DMS79 (cell line): ENCODE measurements at regions not wholly inside any gene's neighbourhood (a gene's known extent, or its start where the extent isn't known, plus 50 kb on each side); places are given as distances from the start of the nearest gene placed in this dataset.
"Not testable (repeated sequence)": the region's sequence is repeated elsewhere in the genome, so short reads cannot be mapped to it uniquely, and the experiment has no call there.

Source experiments
- DNase-seq: peaks from one replicate; lab custom pipeline; 2025; lab: John Stamatoyannopoulos, UW

DNA sequence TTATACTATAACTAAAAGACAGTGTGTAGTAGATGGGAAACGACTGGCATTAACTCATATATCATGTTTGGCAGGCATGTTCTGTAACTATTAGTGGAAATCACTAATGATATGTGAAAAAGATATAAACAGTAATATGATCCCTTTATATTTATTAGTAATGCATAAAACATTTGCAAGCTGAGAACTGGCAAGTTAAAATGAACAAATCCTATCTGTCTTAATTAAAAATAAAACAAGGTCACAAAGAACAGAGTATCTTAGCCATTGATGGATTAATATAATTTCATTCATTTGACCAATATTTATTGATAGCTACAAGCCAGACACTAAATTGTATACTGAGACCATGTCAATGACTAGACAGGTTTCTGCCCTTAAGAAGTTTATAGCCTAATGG, 154.5 kb downstream of the CRPPA start:
- DNase-seq: no peak

DNA sequence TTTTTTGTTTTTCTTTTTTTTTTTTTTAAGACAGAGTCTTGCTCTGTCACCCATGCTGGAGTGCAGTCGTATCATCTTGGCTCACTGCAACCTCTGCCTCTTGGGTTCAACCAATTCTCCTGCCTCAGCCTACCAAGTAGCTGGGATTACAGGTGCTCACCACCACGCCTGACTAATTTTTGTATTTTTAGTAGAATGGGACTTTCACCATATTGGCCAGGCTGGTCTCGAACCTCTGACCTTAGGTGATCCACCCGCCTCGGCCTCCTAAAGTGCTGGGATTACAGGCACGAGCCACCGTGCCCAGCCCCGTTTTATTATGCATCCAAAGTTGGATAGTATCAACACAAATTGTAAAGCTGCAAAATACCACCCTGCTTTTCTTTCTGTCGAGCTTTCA, 154.9 kb downstream of the CRPPA start:
- not testable (repeated sequence) for DNase-seq

GRCh38 chr7:16265863-16266458, 155.4 kb downstream of the CRPPA start:
- DNase-seq: no peak

DNA sequence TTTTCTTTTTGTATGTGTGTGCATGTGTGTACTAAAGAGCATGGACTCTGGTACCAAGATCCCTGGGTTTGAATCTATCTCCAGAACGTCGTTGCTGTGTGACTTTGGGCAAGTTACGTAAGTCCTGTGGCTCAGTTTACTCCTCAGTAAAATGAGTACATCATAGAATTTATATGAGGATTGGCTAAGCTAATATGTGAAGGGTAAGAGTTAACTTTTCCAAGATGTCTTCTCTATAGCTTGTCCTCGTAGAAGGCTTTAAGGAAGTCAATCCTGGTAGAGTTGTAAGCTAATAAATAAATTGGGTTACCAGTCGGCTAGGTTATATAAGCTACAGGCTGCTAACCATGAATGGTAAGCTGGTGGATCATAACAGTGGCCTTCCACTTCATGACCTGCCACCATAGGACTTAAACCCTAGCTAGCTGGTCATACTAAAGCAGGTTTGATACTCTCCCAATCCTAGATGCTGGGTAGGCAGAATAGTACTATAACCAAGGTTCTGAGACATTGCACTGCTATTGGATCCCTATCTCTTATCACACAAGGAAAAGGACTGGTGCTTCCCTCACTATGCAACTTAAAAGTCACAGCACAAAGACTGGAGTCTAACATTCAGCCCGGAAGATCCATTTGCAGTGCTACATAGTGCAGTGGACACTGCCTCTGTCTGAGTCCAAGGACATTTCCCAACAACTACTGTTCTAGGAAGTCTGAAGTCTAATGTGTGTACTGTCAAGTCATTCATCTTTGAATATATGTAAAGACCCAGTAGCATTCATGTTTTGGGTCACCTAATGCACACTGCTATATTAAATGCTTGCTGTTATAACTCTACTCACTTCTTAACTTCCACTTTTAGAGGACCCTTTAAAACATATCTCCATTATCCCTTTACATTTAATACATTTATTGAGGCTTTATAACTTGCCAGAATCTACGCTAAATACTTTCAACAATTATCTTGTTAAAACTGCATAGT, 156.2 kb downstream of the CRPPA start:
- no peak for DNase-seq

GRCh38 chr7:16264036-16264819, 157.1 kb downstream of the CRPPA start:
- no peak for DNase-seq

GRCh38 chr7:16263377-16263776, 158.0 kb downstream of the CRPPA start:
- DNase-seq: not testable (repeated sequence)

- no peak for DNase-seq
Observed at GRCh38 chr7:16261654-16262053, 159.7 kb downstream of the CRPPA start.

GRCh38 chr7:16261100-16261499, 160.2 kb downstream of the CRPPA start:
- no peak for DNase-seq

DNA sequence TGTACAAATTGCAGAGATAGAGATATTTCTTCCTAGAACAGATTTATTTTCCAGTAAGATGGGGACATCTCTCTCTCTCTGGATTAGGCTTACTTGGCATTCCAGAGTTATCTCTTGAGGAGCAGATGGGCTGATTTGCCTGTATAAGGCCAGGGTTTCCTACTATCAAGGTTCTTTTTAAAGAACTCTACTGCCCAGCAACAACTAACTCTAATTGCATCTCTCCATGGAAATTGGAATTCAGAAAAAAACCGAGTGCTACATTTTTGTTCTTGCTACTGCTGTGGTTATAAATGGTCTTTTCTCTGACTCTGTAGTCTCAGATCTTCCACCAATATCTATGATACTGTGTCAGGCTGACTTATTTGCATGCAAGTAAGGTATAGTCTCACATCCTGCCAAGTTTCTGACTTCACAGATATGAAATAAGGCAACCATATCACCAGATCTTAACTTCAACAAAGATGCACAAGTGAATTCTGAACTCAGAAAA, 161.1 kb downstream of the CRPPA start:
- DNase-seq: no peak

- not testable (repeated sequence) for DNase-seq
Observed at GRCh38 chr7:16256419-16256818, 164.9 kb downstream of the CRPPA start.

DNA sequence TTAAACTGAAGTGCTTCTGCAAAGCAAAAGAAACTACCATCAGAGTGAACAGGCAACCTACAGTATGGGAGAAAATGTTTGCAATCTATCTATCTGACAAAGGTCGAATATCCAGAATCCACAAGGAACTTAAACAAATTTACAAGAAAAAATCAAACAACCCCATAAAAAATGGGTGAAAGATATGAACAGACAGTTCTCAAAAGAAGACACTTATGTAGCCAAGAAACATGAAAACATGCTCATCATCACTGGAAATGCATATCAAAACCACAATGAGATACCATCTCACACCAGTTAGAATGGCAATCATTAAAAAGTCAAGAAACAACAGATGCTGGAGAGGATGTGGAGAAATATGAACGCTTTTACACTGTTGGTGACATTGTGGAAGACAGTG, 165.4 kb downstream of the CRPPA start:
- not testable (repeated sequence) for DNase-seq

DNA sequence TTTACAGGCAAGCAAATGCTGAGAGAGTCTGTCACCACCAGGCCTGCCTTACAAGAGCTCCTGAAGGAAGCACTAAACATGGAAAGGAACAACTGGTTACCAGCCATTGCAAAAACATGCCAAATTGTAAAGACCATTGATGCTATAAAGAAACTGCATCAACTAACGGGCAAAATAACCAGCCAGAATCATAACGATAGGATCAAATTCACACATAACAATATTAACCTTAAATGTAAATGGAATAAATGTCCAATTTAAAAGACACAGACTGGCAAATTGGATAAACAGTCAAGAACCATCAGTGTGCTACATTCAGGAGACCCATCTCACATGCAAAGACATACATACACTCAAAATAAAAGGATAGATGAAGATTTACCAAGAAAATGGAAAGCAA, 170.7 kb downstream of the CRPPA start:
- DNase-seq: not testable (repeated sequence)

DNA sequence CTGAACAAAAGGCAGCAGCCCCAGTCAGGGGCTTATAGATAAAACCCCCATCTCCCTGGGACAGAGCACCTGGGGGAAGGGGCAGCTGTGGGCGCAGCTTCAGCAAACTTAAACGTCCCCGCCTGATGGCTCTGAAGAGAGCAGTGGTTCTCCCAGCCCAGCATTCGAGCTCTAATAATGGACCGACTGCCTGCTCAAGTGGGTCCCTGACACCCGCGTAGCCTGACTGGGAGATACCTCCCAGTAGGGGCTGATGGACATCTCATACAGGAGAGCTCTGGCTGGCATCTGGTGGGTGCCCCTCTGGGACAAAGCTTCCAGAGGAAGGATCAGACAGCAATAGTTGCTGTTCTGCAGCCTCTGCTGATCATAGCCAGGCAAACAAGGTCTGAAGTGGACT, 172.1 kb downstream of the CRPPA start:
- not testable (repeated sequence) for DNase-seq

GRCh38 chr7:16248556-16248955, 172.8 kb downstream of the CRPPA start:
- DNase-seq: not testable (repeated sequence)

DNA sequence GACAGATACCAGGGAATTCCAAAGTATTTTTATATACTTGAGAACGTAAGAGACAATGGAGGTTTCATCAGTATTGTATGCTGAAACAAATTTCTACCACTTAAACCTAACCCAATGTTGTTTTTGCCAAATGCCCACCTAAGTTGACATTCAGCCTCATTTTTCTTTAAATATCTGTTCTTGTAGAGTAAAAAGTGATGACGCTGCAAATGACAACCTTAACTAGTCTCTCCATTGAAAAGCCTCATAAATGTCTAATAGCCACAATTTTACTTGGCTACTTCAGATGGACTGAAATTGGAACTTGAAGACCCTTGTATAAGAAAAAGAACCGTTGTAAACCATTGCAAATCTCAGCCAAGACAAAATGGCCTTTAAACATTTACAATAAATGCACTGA, 176.9 kb downstream of the CRPPA start:
- DNase-seq: no peak

DNA sequence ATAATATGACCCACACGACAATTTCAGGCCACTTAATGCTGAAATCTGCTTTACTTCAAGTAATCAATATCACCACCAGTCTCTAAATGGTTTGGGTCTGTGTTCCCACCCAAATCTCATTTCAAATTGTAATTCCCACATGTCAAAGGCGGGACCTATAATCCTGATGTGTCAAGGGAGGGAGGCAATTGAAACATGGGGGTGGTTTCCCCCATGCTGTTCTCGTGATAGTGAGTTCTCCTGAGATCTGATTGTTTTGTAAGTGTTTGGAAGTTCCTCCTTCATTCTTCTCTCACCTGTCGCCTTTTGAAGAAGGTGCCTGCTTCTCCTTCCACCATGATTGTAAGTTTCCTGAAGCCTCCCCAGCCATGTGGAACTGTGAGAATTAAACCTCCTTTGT, 178.4 kb downstream of the CRPPA start:
- no peak for DNase-seq

GRCh38 chr7:16241017-16241416, 180.3 kb downstream of the CRPPA start:
- no peak for DNase-seq

DNA sequence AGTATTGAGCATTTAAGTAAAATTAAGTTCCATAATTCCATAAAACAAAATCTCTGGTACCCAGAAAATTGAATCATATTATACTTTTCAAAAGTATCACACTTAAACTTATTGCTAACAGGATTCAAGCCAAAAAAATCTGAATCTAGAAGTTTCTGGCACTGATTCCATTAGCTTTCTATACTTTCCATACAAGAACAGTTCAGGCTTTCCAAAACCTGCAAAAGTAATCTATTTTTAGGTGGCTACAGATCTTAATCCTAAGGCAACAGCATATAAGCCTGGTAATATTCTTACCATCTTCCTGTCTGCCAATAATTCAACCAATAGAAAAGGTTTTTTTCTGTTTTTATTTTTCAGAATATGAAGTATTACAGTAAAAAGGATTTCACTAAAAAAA, 185.0 kb downstream of the CRPPA start:
- no peak for DNase-seq

GRCh38 chr7:16235147-16236114, 185.9 kb downstream of the CRPPA start:
- no peak for DNase-seq

GRCh38 chr7:16234493-16235146, 186.7 kb downstream of the CRPPA start:
- no peak for DNase-seq

DNA sequence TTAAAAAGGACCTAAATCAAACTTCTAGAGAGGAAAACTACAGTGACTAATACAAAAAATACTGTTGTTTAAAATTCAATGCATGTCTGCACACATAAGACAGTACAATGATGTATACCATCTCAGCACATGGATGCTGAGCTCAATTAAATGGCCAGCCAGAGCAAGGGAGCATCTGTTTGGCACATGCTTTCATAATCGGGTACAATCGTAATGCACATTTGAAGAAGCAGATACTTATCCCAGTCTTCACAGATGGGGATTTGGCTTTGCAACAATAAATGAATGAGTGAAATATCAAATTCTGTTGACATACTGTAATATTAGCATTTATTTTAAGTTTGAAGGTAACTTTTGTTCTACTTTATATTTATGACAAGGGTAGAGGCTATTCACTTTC, 187.8 kb downstream of the CRPPA start:
- no peak for DNase-seq
